ENCODE measurements at regions not wholly inside any gene's neighbourhood (a gene's known extent, or its start where the extent isn't known, plus 50 kb on each side); places are given as distances from the start of the nearest gene placed in this dataset.
"Not testable (repeated sequence)": the region's sequence is repeated elsewhere in the genome, so short reads cannot be mapped to it uniquely, and the experiment has no call there.

DNA sequence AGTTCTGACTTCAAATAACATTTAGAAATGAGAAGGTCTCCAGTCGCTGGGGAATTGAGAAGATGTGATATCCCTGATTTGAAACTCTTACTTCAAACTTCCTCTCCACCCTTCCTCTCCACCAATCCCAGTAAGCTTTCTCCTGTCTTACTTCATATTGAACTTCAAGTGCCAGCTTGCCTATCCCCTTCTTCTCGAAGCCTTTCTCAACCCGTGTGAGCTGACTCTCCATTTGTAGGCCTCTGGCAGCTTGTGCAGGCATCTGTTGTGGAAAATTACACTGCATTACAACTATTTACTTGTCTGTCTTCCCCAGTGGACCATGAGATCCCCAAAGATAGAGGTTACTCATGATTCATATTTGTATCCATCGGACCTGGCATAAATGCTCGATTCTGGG lies 280.8 kb upstream of the CDH5 start:
- Histone ChIP-seq H3K27me3 (no peaks in the 10 kb centered on the region), H3K36me3 (no peaks in the 10 kb centered on the region), H3K4me1 (peaks cover 8% of the 10 kb centered on the region), H3K27ac (no peak overlapping the region), H3K4me3 (no peak overlapping the region), H3K9me3 (no peaks in the 10 kb centered on the region)
- TF ChIP-seq EP300 (IDR thresholded peaks at IDR 0.05) = no peak
- TF ChIP-seq POLR2AphosphoS5 (IDR thresholded peaks at IDR 0.05) = no peak
- TF ChIP-seq POLR2A (IDR thresholded peaks at IDR 0.05) = no peak
- TF ChIP-seq, protein P1, sequence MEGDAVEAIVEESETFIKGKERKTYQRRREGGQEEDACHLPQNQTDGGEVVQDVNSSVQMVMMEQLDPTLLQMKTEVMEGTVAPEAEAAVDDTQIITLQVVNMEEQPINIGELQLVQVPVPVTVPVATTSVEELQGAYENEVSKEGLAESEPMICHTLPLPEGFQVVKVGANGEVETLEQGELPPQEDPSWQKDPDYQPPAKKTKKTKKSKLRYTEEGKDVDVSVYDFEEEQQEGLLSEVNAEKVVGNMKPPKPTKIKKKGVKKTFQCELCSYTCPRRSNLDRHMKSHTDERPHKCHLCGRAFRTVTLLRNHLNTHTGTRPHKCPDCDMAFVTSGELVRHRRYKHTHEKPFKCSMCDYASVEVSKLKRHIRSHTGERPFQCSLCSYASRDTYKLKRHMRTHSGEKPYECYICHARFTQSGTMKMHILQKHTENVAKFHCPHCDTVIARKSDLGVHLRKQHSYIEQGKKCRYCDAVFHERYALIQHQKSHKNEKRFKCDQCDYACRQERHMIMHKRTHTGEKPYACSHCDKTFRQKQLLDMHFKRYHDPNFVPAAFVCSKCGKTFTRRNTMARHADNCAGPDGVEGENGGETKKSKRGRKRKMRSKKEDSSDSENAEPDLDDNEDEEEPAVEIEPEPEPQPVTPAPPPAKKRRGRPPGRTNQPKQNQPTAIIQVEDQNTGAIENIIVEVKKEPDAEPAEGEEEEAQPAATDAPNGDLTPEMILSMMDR (IDR thresholded peaks at IDR 0.05) = no peak
- 79% methylated on average over 5 of the region's 5 CpGs for WGBS
- DNase-seq (ENCODE audit: low spot score in 2 of 2) = no peak

DNA sequence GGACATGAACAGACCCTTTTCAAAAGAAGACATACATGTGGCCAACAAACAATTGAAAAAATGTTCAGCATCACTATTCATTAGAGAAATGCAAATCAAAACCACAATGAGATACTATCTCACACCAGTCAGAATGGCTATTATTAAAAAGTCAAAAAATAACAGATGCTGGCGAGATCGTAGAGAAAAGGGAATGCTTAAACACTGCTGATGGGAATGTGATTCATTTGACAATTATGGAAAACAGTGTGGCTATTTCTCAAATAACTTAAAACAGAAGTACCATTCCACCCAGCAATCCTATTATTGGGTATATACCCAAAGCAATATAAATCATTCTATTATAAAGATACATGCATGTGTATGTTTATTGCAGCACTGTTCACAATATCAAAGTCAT lies 281.8 kb upstream of the CDH5 start:
- not testable (repeated sequence) for H3K27me3 ChIP-seq; H3K27ac ChIP-seq; H3K36me3 ChIP-seq; H3K4me3 ChIP-seq; DNase-seq (ENCODE audit: low spot score in 2 of 2); H3K9me3 ChIP-seq; H3K4me1 ChIP-seq
- 93% methylated on average over 2 of the region's 2 CpGs for WGBS

GRCh38 chr16:66084306-66084705 lies 282.2 kb upstream of the CDH5 start:
- Histone ChIP-seq H3K27me3 (no peaks in the 10 kb centered on the region), H3K36me3 (no peaks in the 10 kb centered on the region), H3K9me3 (no peaks in the 10 kb centered on the region), H3K4me3 (no peak overlapping the region), H3K4me1 (peaks cover 8% of the 10 kb centered on the region), H3K27ac (no peak overlapping the region)
- WGBS = 53% methylated on average over 1 of the region's 1 CpG
- no peak for DNase-seq (ENCODE audit: low spot score in 2 of 2)
- TF ChIP-seq EP300 (IDR thresholded peaks at IDR 0.05) = no peak
- TF ChIP-seq, protein P1 (IDR thresholded peaks at IDR 0.05) = no peak
- TF ChIP-seq POLR2A (IDR thresholded peaks at IDR 0.05) = no peak
- no peak for TF ChIP-seq POLR2AphosphoS5 (IDR thresholded peaks at IDR 0.05)

DNA sequence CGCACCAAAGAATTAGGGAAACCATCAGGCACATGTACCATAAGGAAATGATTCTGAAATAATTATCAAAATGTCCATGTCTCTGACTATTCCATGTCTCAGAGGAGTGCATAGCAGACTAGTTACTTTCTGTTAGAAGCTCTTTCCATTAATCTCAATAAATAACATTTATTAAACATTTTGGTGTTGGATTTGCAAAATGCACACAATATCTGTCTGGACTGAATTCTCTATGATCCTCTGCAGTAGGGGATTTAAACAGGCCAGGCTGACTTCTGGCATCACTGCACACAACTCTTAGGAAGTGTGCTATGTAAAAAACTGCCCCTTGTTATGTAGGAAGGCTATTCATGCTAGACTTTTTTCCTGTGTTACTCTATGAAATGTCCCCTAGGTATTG lies 283.3 kb upstream of the CDH5 start:
- WGBS = 74% methylated on average over 1 of the region's 1 CpG
- Histone ChIP-seq H3K9me3 (no peaks in the 10 kb centered on the region), H3K4me3 (no peak overlapping the region), H3K27ac (no peak overlapping the region), H3K36me3 (no peaks in the 10 kb centered on the region), H3K4me1 (peaks cover 8% of the 10 kb centered on the region), H3K27me3 (no peaks in the 10 kb centered on the region)
- DNase-seq (ENCODE audit: low spot score in 2 of 2) = no peak
- no peak for TF ChIP-seq POLR2AphosphoS5 (IDR thresholded peaks at IDR 0.05)
- no peak for TF ChIP-seq EP300 (IDR thresholded peaks at IDR 0.05)
- no peak for TF ChIP-seq POLR2A (IDR thresholded peaks at IDR 0.05)
- TF ChIP-seq, protein P1 (IDR thresholded peaks at IDR 0.05) = no peak

- Histone ChIP-seq H3K4me1 (peaks cover 8% of the 10 kb centered on the region), H3K9me3 (no peaks in the 10 kb centered on the region), H3K36me3 (no peaks in the 10 kb centered on the region), H3K4me3 (no peak overlapping the region), H3K27ac (no peak overlapping the region), H3K27me3 (no peaks in the 10 kb centered on the region)
- WGBS = 74% methylated on average over 2 of the region's 2 CpGs
- no peak for DNase-seq (ENCODE audit: low spot score in 2 of 2)
- TF ChIP-seq POLR2A (IDR thresholded peaks at IDR 0.05) (no peak), EP300 (IDR thresholded peaks at IDR 0.05) (no peak), POLR2AphosphoS5 (IDR thresholded peaks at IDR 0.05) (no peak)
- TF ChIP-seq, protein P1 (IDR thresholded peaks at IDR 0.05) = no peak
These were observed 284.1 kb upstream of the CDH5 start for GRCh38 chr16:66082424-66082823.

GRCh38 chr16:66081775-66082366 lies 284.6 kb upstream of the CDH5 start:
- WGBS = 59% methylated on average over 5 of the region's 5 CpGs
- Histone ChIP-seq H3K27me3 (no peaks in the 10 kb centered on the region), H3K36me3 (no peaks in the 10 kb centered on the region), H3K4me3 (no peak overlapping the region), H3K27ac (no peak overlapping the region), H3K4me1 (peaks cover 8% of the 10 kb centered on the region), H3K9me3 (no peaks in the 10 kb centered on the region)
- TF ChIP-seq, protein P1 (IDR thresholded peaks at IDR 0.05) = no peak
- TF ChIP-seq POLR2A (IDR thresholded peaks at IDR 0.05) (no peak), POLR2AphosphoS5 (IDR thresholded peaks at IDR 0.05) (no peak), EP300 (IDR thresholded peaks at IDR 0.05) (no peak)
- no peak for DNase-seq (ENCODE audit: low spot score in 2 of 2)

All from suprapubic skin (tissue), 4 donors.